ENCODE measurements at regions not wholly inside any gene's neighbourhood (a gene's known extent, or its start where the extent isn't known, plus 50 kb on each side); places are given as distances from the start of the nearest gene placed in this dataset.

- TF ChIP-seq POLR2A (IDR thresholded peaks at IDR 0.05) (no peak), CTCF (IDR thresholded peaks at IDR 0.05) (no peak), EP300 (IDR thresholded peaks at IDR 0.05) (no peak), POLR2AphosphoS5 (IDR thresholded peaks at IDR 0.05) (no peak)
Observed at GRCh38 chr7:131802195-131802864, 245.9 kb upstream of the PODXL start.

Measured in gastroesophageal sphincter (tissue), 3 donors.